ENCODE measurements at regions not wholly inside any gene's neighbourhood (a gene's known extent, or its start where the extent isn't known, plus 50 kb on each side); places are given as distances from the start of the nearest gene placed in this dataset.

GRCh38 chr18:22858121-22858520 lies 75.0 kb upstream of the RBBP8 start:
- TF ChIP-seq CTCF (IDR thresholded peaks at IDR 0.05) (no peak), POLR2A (IDR thresholded peaks at IDR 0.05) (no peak)

Measured in body of pancreas (tissue), 4 donors.